ENCODE measurements at regions not wholly inside any gene's neighbourhood (a gene's known extent, or its start where the extent isn't known, plus 50 kb on each side); places are given as distances from the start of the nearest gene placed in this dataset.

DNA sequence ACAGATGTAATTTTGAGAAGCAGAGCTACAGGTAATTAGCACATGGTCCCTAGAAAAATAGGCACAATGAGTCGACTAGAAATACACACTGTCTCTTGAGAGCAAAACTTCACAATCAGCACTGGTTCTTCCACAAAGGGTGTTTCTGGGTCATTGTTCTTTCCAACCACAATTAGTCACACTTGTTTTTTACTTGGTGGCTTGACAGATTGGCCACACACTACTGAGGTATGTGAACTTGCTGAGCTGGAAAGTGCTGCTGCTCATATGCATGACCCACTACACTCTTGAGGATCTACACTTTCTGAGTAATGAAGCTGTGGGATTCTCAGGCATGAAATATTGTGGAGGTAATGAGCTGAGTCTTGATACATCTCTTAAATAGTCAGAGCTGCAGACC, 347.7 kb downstream of the BCKDHB start:
- Histone ChIP-seq H3K18ac (ENCODE audit: extremely low read depth, low read length) (no peak overlapping the region), H3K4me3 (ENCODE audit: extremely low read depth in 1 of 4, insufficient read depth in 2 of 4, low read depth in 3 of 4, low read length in 4 of 4) (no peak overlapping the region), H3K23me2 (ENCODE audit: low read depth, low read length) (no peaks in the 10 kb centered on the region), H2BK5ac (ENCODE audit: low read depth, low read length) (no peak overlapping the region), H4K91ac (replicated peaks; ENCODE audit: insufficient read length, low read length) (no peak overlapping the region), H4K5ac (ENCODE audit: insufficient read length, low read depth, low read length) (no peak overlapping the region), H2BK20ac (ENCODE audit: low read length) (no peak overlapping the region), H3K79me2 (ENCODE audit: control insufficient read depth in 1 of 2, insufficient read depth in 2 of 2, low read length in 2 of 2) (no peaks in the 10 kb centered on the region), H2AK5ac (ENCODE audit: low read depth, low read length) (no peak overlapping the region), H3K4me2 (ENCODE audit: insufficient read depth in 1 of 2, low read depth in 2 of 2, low read length in 2 of 2) (no peak overlapping the region), H3K79me1 (ENCODE audit: low read depth, low read length) (no peaks in the 10 kb centered on the region), H2BK15ac (ENCODE audit: low read length) (no peak overlapping the region), H3K56ac (replicated peaks; ENCODE audit: insufficient read length, low read depth, low read length) (no peak overlapping the region), H3K4me1 (replicated peaks in 1 of 4; ENCODE audit: control insufficient read depth in 3 of 4, insufficient read depth in 4 of 4, low read length in 3 of 4) (no peaks in the 10 kb centered on the region), H2AFZ (ENCODE audit: low read length) (no peak overlapping the region), H3K9ac (replicated peaks in 1 of 4; ENCODE audit: extremely low read depth in 1 of 4, low read depth in 3 of 4, low read length in 3 of 4) (no peak overlapping the region), H3K14ac (ENCODE audit: insufficient read length) (no peak overlapping the region), H4K8ac (ENCODE audit: extremely low read depth, insufficient read depth, low read length) (no peak overlapping the region), H2BK12ac (ENCODE audit: low read depth, low read length) (no peak overlapping the region), H4K20me1 (replicated peaks in 1 of 2; ENCODE audit: control insufficient read depth in 1 of 2, insufficient read depth in 2 of 2, low read length in 2 of 2) (no peaks in the 10 kb centered on the region), H3K23ac (ENCODE audit: insufficient read length) (no peak overlapping the region), H3K4ac (replicated peaks; ENCODE audit: insufficient read length, low read depth, low read length) (no peak overlapping the region), H3K36me3 (ENCODE audit: control insufficient read depth in 2 of 4, insufficient read depth in 4 of 4, low read length in 3 of 4) (no peaks in the 10 kb centered on the region), H2BK120ac (replicated peaks; ENCODE audit: low read depth, low read length) (no peak overlapping the region), H3K27me3 (replicated peaks in 1 of 4; ENCODE audit: control insufficient read depth in 3 of 4, extremely low read depth in 1 of 4, insufficient read depth in 3 of 4, low read length in 3 of 4) (no peaks in the 10 kb centered on the region), H3K27ac (ENCODE audit: low read depth, low read length) (no peak overlapping the region), H3K9me3 (ENCODE audit: insufficient read depth in 2 of 2, low read depth in 1 of 2, low read length in 1 of 2) (no peaks in the 10 kb centered on the region)
- no peak for FAIRE-seq
- CTCF ChIA-PET (ENCODE audit: partially characterized antibody), result no interaction called here
- POLR2A ChIA-PET (ENCODE audit: partially characterized antibody), result interaction anchor here (1.1 kb wide), 1 partner anchor 15 kb away, joined by 3 read pairs; no protein-coding TSS in a partner anchor
- 91% methylated on average over 1 of the region's 1 CpG; no CpG with 5 or more reads in 1 of the 2 experiments for WGBS, 2 experiments (ENCODE audit: extremely low coverage in 1 of 2, insufficient coverage in 1 of 2, insufficient read length in 1 of 2, insufficient replicate concordance in 2 of 2, low coverage in 1 of 2, low lambda C conversion rate in 2 of 2, missing lambda C conversion rate in 1 of 2)
- DNase-seq (ENCODE audit: low read depth in 1 of 2, low spot score in 2 of 2), result no peak
- TF ChIP-seq, protein P1, sequence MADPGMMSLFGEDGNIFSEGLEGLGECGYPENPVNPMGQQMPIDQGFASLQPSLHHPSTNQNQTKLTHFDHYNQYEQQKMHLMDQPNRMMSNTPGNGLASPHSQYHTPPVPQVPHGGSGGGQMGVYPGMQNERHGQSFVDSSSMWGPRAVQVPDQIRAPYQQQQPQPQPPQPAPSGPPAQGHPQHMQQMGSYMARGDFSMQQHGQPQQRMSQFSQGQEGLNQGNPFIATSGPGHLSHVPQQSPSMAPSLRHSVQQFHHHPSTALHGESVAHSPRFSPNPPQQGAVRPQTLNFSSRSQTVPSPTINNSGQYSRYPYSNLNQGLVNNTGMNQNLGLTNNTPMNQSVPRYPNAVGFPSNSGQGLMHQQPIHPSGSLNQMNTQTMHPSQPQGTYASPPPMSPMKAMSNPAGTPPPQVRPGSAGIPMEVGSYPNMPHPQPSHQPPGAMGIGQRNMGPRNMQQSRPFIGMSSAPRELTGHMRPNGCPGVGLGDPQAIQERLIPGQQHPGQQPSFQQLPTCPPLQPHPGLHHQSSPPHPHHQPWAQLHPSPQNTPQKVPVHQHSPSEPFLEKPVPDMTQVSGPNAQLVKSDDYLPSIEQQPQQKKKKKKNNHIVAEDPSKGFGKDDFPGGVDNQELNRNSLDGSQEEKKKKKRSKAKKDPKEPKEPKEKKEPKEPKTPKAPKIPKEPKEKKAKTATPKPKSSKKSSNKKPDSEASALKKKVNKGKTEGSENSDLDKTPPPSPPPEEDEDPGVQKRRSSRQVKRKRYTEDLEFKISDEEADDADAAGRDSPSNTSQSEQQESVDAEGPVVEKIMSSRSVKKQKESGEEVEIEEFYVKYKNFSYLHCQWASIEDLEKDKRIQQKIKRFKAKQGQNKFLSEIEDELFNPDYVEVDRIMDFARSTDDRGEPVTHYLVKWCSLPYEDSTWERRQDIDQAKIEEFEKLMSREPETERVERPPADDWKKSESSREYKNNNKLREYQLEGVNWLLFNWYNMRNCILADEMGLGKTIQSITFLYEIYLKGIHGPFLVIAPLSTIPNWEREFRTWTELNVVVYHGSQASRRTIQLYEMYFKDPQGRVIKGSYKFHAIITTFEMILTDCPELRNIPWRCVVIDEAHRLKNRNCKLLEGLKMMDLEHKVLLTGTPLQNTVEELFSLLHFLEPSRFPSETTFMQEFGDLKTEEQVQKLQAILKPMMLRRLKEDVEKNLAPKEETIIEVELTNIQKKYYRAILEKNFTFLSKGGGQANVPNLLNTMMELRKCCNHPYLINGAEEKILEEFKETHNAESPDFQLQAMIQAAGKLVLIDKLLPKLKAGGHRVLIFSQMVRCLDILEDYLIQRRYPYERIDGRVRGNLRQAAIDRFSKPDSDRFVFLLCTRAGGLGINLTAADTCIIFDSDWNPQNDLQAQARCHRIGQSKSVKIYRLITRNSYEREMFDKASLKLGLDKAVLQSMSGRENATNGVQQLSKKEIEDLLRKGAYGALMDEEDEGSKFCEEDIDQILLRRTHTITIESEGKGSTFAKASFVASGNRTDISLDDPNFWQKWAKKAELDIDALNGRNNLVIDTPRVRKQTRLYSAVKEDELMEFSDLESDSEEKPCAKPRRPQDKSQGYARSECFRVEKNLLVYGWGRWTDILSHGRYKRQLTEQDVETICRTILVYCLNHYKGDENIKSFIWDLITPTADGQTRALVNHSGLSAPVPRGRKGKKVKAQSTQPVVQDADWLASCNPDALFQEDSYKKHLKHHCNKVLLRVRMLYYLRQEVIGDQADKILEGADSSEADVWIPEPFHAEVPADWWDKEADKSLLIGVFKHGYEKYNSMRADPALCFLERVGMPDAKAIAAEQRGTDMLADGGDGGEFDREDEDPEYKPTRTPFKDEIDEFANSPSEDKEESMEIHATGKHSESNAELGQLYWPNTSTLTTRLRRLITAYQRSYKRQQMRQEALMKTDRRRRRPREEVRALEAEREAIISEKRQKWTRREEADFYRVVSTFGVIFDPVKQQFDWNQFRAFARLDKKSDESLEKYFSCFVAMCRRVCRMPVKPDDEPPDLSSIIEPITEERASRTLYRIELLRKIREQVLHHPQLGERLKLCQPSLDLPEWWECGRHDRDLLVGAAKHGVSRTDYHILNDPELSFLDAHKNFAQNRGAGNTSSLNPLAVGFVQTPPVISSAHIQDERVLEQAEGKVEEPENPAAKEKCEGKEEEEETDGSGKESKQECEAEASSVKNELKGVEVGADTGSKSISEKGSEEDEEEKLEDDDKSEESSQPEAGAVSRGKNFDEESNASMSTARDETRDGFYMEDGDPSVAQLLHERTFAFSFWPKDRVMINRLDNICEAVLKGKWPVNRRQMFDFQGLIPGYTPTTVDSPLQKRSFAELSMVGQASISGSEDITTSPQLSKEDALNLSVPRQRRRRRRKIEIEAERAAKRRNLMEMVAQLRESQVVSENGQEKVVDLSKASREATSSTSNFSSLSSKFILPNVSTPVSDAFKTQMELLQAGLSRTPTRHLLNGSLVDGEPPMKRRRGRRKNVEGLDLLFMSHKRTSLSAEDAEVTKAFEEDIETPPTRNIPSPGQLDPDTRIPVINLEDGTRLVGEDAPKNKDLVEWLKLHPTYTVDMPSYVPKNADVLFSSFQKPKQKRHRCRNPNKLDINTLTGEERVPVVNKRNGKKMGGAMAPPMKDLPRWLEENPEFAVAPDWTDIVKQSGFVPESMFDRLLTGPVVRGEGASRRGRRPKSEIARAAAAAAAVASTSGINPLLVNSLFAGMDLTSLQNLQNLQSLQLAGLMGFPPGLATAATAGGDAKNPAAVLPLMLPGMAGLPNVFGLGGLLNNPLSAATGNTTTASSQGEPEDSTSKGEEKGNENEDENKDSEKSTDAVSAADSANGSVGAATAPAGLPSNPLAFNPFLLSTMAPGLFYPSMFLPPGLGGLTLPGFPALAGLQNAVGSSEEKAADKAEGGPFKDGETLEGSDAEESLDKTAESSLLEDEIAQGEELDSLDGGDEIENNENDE (IDR thresholded peaks at IDR 0.05; ENCODE audit: insufficient replicate concordance, low read length), result no peak

Measured in H1 (cell line).